ENCODE measurements at regions not wholly inside any gene's neighbourhood (a gene's known extent, or its start where the extent isn't known, plus 50 kb on each side); places are given as distances from the start of the nearest gene placed in this dataset.

DNA sequence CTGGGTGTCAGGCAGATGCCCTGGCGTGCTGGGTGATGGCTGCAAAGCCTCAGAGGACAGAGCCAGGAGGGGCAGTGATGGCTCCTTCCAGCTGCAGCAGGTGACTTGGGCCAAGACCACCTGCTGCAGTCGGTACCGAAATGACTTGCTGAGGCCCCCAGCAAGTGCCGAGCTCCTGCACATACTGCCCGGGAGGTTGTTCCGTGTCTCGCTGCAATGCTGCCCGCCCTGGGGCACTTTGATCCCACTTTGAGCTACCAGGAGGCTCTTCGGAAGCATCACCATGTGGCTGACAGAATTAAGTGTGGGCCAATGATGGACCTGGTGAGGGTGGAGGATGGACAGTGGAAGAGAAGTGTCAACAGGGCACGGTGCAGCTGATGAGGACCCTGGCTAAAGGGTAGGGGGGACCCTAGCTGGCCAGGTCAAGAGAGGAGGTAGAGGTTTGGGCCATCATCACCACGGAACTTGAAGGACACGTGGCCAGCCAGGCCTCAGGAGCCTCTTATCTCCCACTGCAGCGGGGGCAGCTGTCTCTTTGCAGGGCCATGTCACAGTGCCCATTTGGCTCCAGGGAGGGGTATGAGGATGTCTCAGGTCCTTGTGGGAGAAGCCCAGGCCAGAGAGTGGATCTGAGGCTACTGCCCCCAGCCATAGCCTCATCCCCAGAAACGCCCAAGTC, 51.1 kb upstream of the NANOS1 start:
- TF ChIP-seq, protein P1, sequence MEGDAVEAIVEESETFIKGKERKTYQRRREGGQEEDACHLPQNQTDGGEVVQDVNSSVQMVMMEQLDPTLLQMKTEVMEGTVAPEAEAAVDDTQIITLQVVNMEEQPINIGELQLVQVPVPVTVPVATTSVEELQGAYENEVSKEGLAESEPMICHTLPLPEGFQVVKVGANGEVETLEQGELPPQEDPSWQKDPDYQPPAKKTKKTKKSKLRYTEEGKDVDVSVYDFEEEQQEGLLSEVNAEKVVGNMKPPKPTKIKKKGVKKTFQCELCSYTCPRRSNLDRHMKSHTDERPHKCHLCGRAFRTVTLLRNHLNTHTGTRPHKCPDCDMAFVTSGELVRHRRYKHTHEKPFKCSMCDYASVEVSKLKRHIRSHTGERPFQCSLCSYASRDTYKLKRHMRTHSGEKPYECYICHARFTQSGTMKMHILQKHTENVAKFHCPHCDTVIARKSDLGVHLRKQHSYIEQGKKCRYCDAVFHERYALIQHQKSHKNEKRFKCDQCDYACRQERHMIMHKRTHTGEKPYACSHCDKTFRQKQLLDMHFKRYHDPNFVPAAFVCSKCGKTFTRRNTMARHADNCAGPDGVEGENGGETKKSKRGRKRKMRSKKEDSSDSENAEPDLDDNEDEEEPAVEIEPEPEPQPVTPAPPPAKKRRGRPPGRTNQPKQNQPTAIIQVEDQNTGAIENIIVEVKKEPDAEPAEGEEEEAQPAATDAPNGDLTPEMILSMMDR (IDR thresholded peaks at IDR 0.05): no peak
- no peak for TF ChIP-seq POLR2A (IDR thresholded peaks at IDR 0.05)

Measured in thyroid gland (tissue), 4 donors.